Liver (tissue), 8 donors: ENCODE measurements at regions not wholly inside any gene's neighbourhood (a gene's known extent, or its start where the extent isn't known, plus 50 kb on each side); places are given as distances from the start of the nearest gene placed in this dataset.

Experiments
- DNase-seq: peaks from one replicate; pipeline ENCODE4 v3.0.0-alpha.2; 2017; ENCODE audit warnings: low spot score
- H3K27ac ChIP-seq, 2 donors: one replicate each; pipeline ENCODE4 v1.7.0; 2013; ENCODE audit warnings: inconsistent platforms in 2 of 2, low read length in 2 of 2, control low read depth in 1 of 2, low read depth in 1 of 2, mild to moderate bottlenecking in 1 of 2
- H3K27me3 ChIP-seq, 4 donors: one replicate each; pipeline versions ENCODE4 v1.6.1 to v1.7.0; 2013; ENCODE audit warnings: low read length in 3 of 4, inconsistent platforms in 1 of 4, mild to moderate bottlenecking in 1 of 4, moderate library complexity in 1 of 4; ENCODE audit not compliant: control insufficient read depth in 4 of 4, insufficient read depth in 4 of 4
- H3K36me3 ChIP-seq, 4 donors: one replicate each; pipeline versions ENCODE4 v1.6.1 to v1.7.0; 2013; ENCODE audit warnings: low read length in 3 of 4, mild to moderate bottlenecking in 3 of 4, low read depth in 1 of 4, moderate library complexity in 1 of 4; ENCODE audit not compliant: control insufficient read depth in 4 of 4, insufficient read depth in 3 of 4
- H3K4me1 ChIP-seq, 4 donors: one replicate each; pipeline versions ENCODE4 v1.6.1 to v1.7.0; 2013; ENCODE audit warnings: low read length in 3 of 4, mild to moderate bottlenecking in 3 of 4, moderate library complexity in 1 of 4; ENCODE audit not compliant: control insufficient read depth in 4 of 4, insufficient read depth in 4 of 4
- H3K4me3 ChIP-seq, 3 donors: one replicate each; pipeline versions ENCODE4 v1.6.1 to v1.7.0; 2013; ENCODE audit warnings: low read length in 3 of 3, control low read depth in 1 of 3, low read depth in 1 of 3, mild to moderate bottlenecking in 1 of 3
- H3K9ac ChIP-seq, 2 donors: one replicate each; pipeline ENCODE4 v1.7.0; 2013; ENCODE audit warnings: low read length in 2 of 2, mild to moderate bottlenecking in 2 of 2, moderate library complexity in 2 of 2, control low read depth in 1 of 2, low read depth in 1 of 2
- H3K9me3 ChIP-seq, 4 donors: one replicate each; pipeline versions ENCODE4 v1.6.1 to v1.7.0; 2013; ENCODE audit warnings: low read length in 3 of 4; ENCODE audit not compliant: control insufficient read depth in 4 of 4
- CTCF ChIP-seq: fragments of 150-350 bp; IDR thresholded peaks from 2 replicates; pipeline ENCODE4 v1.5.1; 2017; ENCODE audit warnings: improper control_type of control experiment, low read depth, low read length; ENCODE audit not compliant: missing input control
- EGR1 ChIP-seq, 2 donors: IDR thresholded peaks; 2 replicates each; pipeline ENCODE4 v1.6.1; 2016 to 2018; ENCODE audit warnings: antibody characterized with exemption in 2 of 2, low read depth in 2 of 2
- FOXA1 ChIP-seq: IDR thresholded peaks from 2 replicates; pipeline ENCODE4 v1.6.1; 2016; ENCODE audit warnings: antibody characterized with exemption
- FOXA2 ChIP-seq: IDR thresholded peaks from 2 replicates; pipeline ENCODE4 v1.6.1; 2016; ENCODE audit warnings: antibody characterized with exemption
- GABPA ChIP-seq, 2 donors: IDR thresholded peaks in 1 of 2; conservative IDR thresholded peaks in 1 of 2; 2 replicates each; pipeline ENCODE4 v1.6.1; 2016; ENCODE audit warnings: antibody characterized with exemption in 2 of 2, mild to moderate bottlenecking in 1 of 2, moderate library complexity in 1 of 2
- HNF4A ChIP-seq, 2 donors: conservative IDR thresholded peaks; 2 replicates each; pipeline ENCODE4 v1.6.1; 2016; ENCODE audit warnings: antibody characterized with exemption in 2 of 2, mild to moderate bottlenecking in 2 of 2
- HNF4G ChIP-seq: IDR thresholded peaks from 2 replicates; pipeline ENCODE4 v1.6.1; 2016; ENCODE audit warnings: antibody characterized with exemption
- JUND ChIP-seq, 2 donors: IDR thresholded peaks; 2 replicates each; pipeline ENCODE4 v1.6.1; 2016; ENCODE audit warnings: antibody characterized with exemption in 2 of 2
- MAX ChIP-seq: IDR thresholded peaks from 2 replicates; pipeline ENCODE4 v1.6.1; 2016; ENCODE audit warnings: antibody characterized with exemption
- NR2F2 ChIP-seq: IDR thresholded peaks from 2 replicates; pipeline ENCODE4 v1.6.1; 2016; ENCODE audit warnings: antibody characterized with exemption
- RAD21 ChIP-seq, 2 donors: IDR thresholded peaks; 2 replicates each; pipeline ENCODE4 v1.6.1; 2016; ENCODE audit warnings: antibody characterized with exemption in 2 of 2, mild to moderate bottlenecking in 2 of 2
- RXRA ChIP-seq, 2 donors: IDR thresholded peaks; 2 replicates each; pipeline ENCODE4 v1.6.1; 2017 to 2018; ENCODE audit warnings: antibody characterized with exemption in 2 of 2, mild to moderate bottlenecking in 1 of 2
- SP1 ChIP-seq: IDR thresholded peaks from 2 replicates; pipeline ENCODE4 v1.6.1; 2018; ENCODE audit warnings: antibody characterized with exemption, mild to moderate bottlenecking
- TAF1 ChIP-seq: conservative IDR thresholded peaks from 2 replicates; pipeline ENCODE4 v1.6.1; 2016; ENCODE audit warnings: antibody characterized with exemption, mild to moderate bottlenecking
- YY1 ChIP-seq: IDR thresholded peaks from 2 replicates; pipeline ENCODE4 v1.6.1; 2016; ENCODE audit warnings: antibody characterized with exemption, mild to moderate bottlenecking
- ZBTB33 ChIP-seq: IDR thresholded peaks from 2 replicates; pipeline ENCODE4 v1.6.1; 2016; ENCODE audit warnings: antibody characterized with exemption
- WGBS: extraction: QIAGEN DNeasy Blood & Tissue Kit; methylation state at CpG from one replicate; pipeline ENCODE4 v1.1.7; 2013; 5-methylcytosine and 5-hydroxymethylcytosine counted together
- TF ChIP-seq, protein P1 (sequence below): IDR thresholded peaks from 2 replicates; pipeline ENCODE4 v1.6.1; 2016; ENCODE audit warnings: antibody characterized with exemption, mild to moderate bottlenecking
- donor health status: healthy.
- donor health status: healthy.
- donor health status: healthy.
- donor health status: healthy.
- donor health status: healthy.

GRCh38 chr5:1958211-1959010, 75.7 kb upstream of the IRX4 start:
- Histone ChIP-seq H3K36me3 (no peaks in the 10 kb centered on the region), H3K27ac (no peak overlapping the region), H3K4me3 (no peak overlapping the region), H3K4me1 (no peaks in the 10 kb centered on the region), H3K27me3 (no peaks in the 10 kb centered on the region), H3K9ac (no peak overlapping the region), H3K9me3 (peaks cover 0 to 3% (median 0%) of the 10 kb centered on the region in 4 donors)
- no peak for DNase-seq
- 83% methylated on average over 17 of the region's 17 CpGs for WGBS
- no peak for TF ChIP-seq HNF4G
- no peak for TF ChIP-seq HNF4A (conservative IDR thresholded peaks at IDR 0.05)
- TF ChIP-seq RAD21 (IDR thresholded peaks at IDR 0.05): no peak
- TF ChIP-seq, protein P1, sequence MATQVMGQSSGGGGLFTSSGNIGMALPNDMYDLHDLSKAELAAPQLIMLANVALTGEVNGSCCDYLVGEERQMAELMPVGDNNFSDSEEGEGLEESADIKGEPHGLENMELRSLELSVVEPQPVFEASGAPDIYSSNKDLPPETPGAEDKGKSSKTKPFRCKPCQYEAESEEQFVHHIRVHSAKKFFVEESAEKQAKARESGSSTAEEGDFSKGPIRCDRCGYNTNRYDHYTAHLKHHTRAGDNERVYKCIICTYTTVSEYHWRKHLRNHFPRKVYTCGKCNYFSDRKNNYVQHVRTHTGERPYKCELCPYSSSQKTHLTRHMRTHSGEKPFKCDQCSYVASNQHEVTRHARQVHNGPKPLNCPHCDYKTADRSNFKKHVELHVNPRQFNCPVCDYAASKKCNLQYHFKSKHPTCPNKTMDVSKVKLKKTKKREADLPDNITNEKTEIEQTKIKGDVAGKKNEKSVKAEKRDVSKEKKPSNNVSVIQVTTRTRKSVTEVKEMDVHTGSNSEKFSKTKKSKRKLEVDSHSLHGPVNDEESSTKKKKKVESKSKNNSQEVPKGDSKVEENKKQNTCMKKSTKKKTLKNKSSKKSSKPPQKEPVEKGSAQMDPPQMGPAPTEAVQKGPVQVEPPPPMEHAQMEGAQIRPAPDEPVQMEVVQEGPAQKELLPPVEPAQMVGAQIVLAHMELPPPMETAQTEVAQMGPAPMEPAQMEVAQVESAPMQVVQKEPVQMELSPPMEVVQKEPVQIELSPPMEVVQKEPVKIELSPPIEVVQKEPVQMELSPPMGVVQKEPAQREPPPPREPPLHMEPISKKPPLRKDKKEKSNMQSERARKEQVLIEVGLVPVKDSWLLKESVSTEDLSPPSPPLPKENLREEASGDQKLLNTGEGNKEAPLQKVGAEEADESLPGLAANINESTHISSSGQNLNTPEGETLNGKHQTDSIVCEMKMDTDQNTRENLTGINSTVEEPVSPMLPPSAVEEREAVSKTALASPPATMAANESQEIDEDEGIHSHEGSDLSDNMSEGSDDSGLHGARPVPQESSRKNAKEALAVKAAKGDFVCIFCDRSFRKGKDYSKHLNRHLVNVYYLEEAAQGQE: no peak
- no peak for TF ChIP-seq GABPA (IDR thresholded peaks at IDR 0.05 in 1 of 2, conservative IDR thresholded peaks at IDR 0.05 in 1 of 2)
- TF ChIP-seq MAX: no peak
- no peak for TF ChIP-seq YY1
- TF ChIP-seq CTCF: no peak
- TF ChIP-seq RXRA (IDR thresholded peaks at IDR 0.05): no peak
- no peak for TF ChIP-seq JUND (IDR thresholded peaks at IDR 0.05)
- no peak for TF ChIP-seq TAF1
- TF ChIP-seq FOXA1: no peak
- no peak for TF ChIP-seq ZBTB33
- TF ChIP-seq SP1: no peak
- TF ChIP-seq FOXA2: no peak
- no peak for TF ChIP-seq EGR1 (IDR thresholded peaks at IDR 0.05; ENCODE audit: low read depth in 2 of 2)
- TF ChIP-seq NR2F2: no peak
